Stomach (tissue), 4 donors: ENCODE measurements at regions not wholly inside any gene's neighbourhood (a gene's known extent, or its start where the extent isn't known, plus 50 kb on each side); places are given as distances from the start of the nearest gene placed in this dataset.

Experiments
- CTCF ChIP-seq, 7 experiments: fragments of 450-650 bp in 4 of 7; fragments of 200-600 bp in 3 of 7; sonication (generic) in 3 of 7; IDR thresholded peaks; one replicate each; pipeline ENCODE4 v1.5.1; 2016 to 2019; ENCODE audit warnings: antibody characterized with exemption in 7 of 7, control low read depth in 2 of 7, mild to moderate bottlenecking in 1 of 7
- EP300 ChIP-seq: sonication (generic); formaldehyde crosslinking; IDR thresholded peaks from one replicate; pipeline ENCODE4 v1.6.1; 2017; ENCODE audit warnings: antibody characterized with exemption
- POLR2AphosphoS5 ChIP-seq, 3 donors: sonication (generic); formaldehyde crosslinking; IDR thresholded peaks; one replicate each; pipeline ENCODE4 v1.6.1; 2016; ENCODE audit warnings: antibody characterized with exemption in 3 of 3

GRCh38 chr12:91880528-91880927 is 265.1 kb downstream of the BTG1 start:
- TF ChIP-seq CTCF (IDR thresholded peaks at IDR 0.05) (no peak), POLR2AphosphoS5 (IDR thresholded peaks at IDR 0.05) (no peak), EP300 (no peak)
